Gastrocnemius medialis (tissue), 4 donors: ENCODE measurements at regions not wholly inside any gene's neighbourhood (a gene's known extent, or its start where the extent isn't known, plus 50 kb on each side); places are given as distances from the start of the nearest gene placed in this dataset.

Source experiments
- ATAC-seq, 2 donors: fragments of 150-250 bp; one replicate each; pipeline ENCODE4 v1.9.1; 2016
- DNase-seq, 2 donors: peaks; one replicate each; pipeline ENCODE4 v3.0.0-alpha.2; 2019
- H3K27ac ChIP-seq, 4 donors: fragments of 200-600 bp; sonication (generic); 1 replicate in 1 of 4; 2 replicates in 3 of 4; pipeline ENCODE4 v1.5.1; 2016 to 2018; ENCODE audit warnings: mild to moderate bottlenecking in 2 of 4, moderate library complexity in 1 of 4
- H3K27me3 ChIP-seq, 3 donors: fragments of 200-600 bp; sonication (generic) in 2 of 3; 1 replicate in 1 of 3; 2 replicates in 2 of 3; pipeline versions ENCODE4 v1.5.1 to v1.6.0; 2016 to 2019; ENCODE audit warnings: mild to moderate bottlenecking in 1 of 3, moderate library complexity in 1 of 3
- H3K36me3 ChIP-seq, 2 donors: fragments of 200-600 bp; sonication (generic) in 1 of 2; one replicate each; pipeline ENCODE4 v1.5.1; 2017 to 2018
- H3K4me1 ChIP-seq, 2 donors: fragments of 200-600 bp; sonication (generic) in 1 of 2; one replicate each; pipeline ENCODE4 v1.5.1; 2016 to 2017; ENCODE audit warnings: mild to moderate bottlenecking in 2 of 2
- H3K4me3 ChIP-seq, 4 donors: fragments of 200-600 bp; sonication (generic) in 3 of 4; 1 replicate in 1 of 4; 2 replicates in 3 of 4; pipeline ENCODE4 v1.5.1; 2016 to 2019; ENCODE audit warnings: mild to moderate bottlenecking in 2 of 4
- H3K9me3 ChIP-seq, 3 donors: fragments of 200-600 bp; sonication (generic) in 2 of 3; 1 replicate in 1 of 3; 2 replicates in 2 of 3; pipeline ENCODE4 v1.5.1; 2016 to 2019
- POLR2A ChIP-seq, 2 donors: fragments of 450-650 bp; IDR thresholded peaks; one replicate each; pipeline ENCODE4 v1.6.1; 2017; ENCODE audit warnings: antibody characterized with exemption in 2 of 2, mild to moderate bottlenecking in 2 of 2, moderate library complexity in 2 of 2
- in situ Hi-C, 4 donors: fragments of 200-750 bp; cut with MboI; loops; one replicate each; pipeline versions ENCODE4 v1.15.0 to v1.8.0; 2017; ENCODE audit warnings: low sequenced_read_pairs in 4 of 4
- intact Hi-C: fragments of 100-400 bp; cut with DNase I; formaldehyde crosslinking; loops from one replicate; pipeline ENCODE4 v1.15.1; 2023; ENCODE audit warnings: low total_unique reads
- TF ChIP-seq, protein P1 (sequence below), 5 experiments: fragments of 450-650 bp in 3 of 5; fragments of 200-600 bp in 2 of 5; sonication (generic) in 2 of 5; IDR thresholded peaks in 4 of 5; conservative IDR thresholded peaks in 1 of 5; 1 replicate in 4 of 5; 2 replicates in 1 of 5; pipeline ENCODE4 v1.5.1; 2016 to 2019; ENCODE audit warnings: antibody characterized with exemption in 5 of 5, mild to moderate bottlenecking in 3 of 5, moderate library complexity in 3 of 5

DNA sequence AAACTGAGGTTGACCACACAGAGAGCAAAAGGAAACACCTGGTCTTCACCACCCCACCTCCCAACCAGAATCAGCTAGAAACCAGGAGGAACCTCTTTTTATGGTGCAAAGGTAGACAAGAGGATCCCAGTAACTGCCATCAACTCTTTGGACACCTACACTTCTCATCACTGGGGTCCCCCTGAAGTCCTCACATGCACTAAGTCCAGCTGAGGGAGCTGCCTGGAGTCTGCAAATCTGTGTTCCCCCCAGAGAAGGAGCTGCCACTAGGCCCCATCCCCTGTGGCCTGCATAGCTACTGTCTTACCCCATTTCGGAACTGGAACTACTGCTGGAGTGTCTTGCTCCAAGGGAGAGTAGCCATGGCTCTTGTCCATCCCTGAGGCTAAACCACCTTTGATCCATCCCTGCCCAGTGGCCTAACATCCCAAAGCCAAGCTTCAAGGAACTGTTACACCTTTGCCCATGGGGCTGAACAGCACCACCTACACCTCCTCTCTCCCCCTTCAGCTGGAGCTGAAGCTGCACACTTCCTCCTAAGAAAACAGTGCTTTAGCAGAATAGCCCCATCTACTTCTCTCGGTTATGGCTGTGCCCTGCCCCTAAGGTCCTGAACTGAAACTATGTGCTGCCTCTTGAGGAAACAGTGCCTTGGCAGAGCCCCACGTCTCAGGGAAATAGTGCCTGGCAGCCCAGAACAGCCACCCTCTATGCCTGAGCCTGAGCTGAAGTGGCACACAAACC is 85.4 kb upstream of the CD53 start:
- Histone ChIP-seq H3K4me1 (no peaks in the 10 kb centered on the region), H3K4me3 (no peak overlapping the region), H3K27me3 (no peaks in the 10 kb centered on the region), H3K9me3 (no peaks in the 10 kb centered on the region), H3K36me3 (no peaks in the 10 kb centered on the region), H3K27ac (no peak overlapping the region)
- ATAC-seq (no peak), DNase-seq (no peak)
- TF ChIP-seq, protein P1, sequence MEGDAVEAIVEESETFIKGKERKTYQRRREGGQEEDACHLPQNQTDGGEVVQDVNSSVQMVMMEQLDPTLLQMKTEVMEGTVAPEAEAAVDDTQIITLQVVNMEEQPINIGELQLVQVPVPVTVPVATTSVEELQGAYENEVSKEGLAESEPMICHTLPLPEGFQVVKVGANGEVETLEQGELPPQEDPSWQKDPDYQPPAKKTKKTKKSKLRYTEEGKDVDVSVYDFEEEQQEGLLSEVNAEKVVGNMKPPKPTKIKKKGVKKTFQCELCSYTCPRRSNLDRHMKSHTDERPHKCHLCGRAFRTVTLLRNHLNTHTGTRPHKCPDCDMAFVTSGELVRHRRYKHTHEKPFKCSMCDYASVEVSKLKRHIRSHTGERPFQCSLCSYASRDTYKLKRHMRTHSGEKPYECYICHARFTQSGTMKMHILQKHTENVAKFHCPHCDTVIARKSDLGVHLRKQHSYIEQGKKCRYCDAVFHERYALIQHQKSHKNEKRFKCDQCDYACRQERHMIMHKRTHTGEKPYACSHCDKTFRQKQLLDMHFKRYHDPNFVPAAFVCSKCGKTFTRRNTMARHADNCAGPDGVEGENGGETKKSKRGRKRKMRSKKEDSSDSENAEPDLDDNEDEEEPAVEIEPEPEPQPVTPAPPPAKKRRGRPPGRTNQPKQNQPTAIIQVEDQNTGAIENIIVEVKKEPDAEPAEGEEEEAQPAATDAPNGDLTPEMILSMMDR (IDR thresholded peaks at IDR 0.05 in 4 of 5, conservative IDR thresholded peaks at IDR 0.05 in 1 of 5) = no peak
- TF ChIP-seq POLR2A (IDR thresholded peaks at IDR 0.05) = no peak
- in situ Hi-C loops (no loop called here), intact Hi-C loops (no loop called here)

DNA sequence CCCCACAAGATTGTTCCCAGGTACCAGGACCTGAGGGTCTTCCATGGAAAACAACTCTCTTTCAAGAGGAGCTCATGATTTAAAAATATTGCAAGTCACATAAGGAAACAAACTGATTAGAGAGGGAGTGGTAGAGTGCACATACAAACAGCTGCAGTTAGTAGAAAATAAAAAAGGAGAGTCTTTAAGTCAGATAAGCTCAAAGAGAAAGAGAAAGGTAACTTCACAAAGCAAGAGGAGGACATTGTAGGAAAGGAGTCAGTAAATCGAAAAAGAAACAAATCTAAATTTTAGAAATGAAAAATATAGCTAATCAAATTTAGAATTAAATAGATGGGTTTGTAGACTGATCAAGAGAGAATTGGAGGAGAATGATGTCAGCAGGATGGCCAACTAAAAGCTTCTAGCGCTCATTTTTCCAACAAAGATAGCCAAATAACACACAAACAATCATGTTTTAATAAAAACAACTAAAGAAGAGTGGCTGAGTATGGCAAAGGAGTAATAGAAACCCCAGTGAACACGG is 86.1 kb upstream of the CD53 start:
- Histone ChIP-seq H3K4me1 (no peaks in the 10 kb centered on the region), H3K4me3 (no peak overlapping the region), H3K27ac (no peak overlapping the region), H3K36me3 (no peaks in the 10 kb centered on the region), H3K9me3 (no peaks in the 10 kb centered on the region), H3K27me3 (no peaks in the 10 kb centered on the region)
- intact Hi-C loops (no loop called here), in situ Hi-C loops (no loop called here)
- DNase-seq (no peak), ATAC-seq (no peak)
- TF ChIP-seq, protein P1 (IDR thresholded peaks at IDR 0.05 in 4 of 5, conservative IDR thresholded peaks at IDR 0.05 in 1 of 5) = no peak
- no peak for TF ChIP-seq POLR2A (IDR thresholded peaks at IDR 0.05)

- no peak overlapping the region for H3K4me3 ChIP-seq
- no peaks in the 10 kb centered on the region for H3K9me3 ChIP-seq
- intact Hi-C loops (no loop called here), in situ Hi-C loops (no loop called here)
- TF ChIP-seq, protein P1 (IDR thresholded peaks at IDR 0.05 in 4 of 5, conservative IDR thresholded peaks at IDR 0.05 in 1 of 5) = no peak
- H3K4me1 ChIP-seq = no peaks in the 10 kb centered on the region
- no peak overlapping the region for H3K27ac ChIP-seq
- no peaks in the 10 kb centered on the region for H3K27me3 ChIP-seq
- ATAC-seq (no peak), DNase-seq (no peak)
- no peaks in the 10 kb centered on the region for H3K36me3 ChIP-seq
These were observed 87.3 kb upstream of the CD53 start for GRCh38 chr1:110785612-110786011.

DNA sequence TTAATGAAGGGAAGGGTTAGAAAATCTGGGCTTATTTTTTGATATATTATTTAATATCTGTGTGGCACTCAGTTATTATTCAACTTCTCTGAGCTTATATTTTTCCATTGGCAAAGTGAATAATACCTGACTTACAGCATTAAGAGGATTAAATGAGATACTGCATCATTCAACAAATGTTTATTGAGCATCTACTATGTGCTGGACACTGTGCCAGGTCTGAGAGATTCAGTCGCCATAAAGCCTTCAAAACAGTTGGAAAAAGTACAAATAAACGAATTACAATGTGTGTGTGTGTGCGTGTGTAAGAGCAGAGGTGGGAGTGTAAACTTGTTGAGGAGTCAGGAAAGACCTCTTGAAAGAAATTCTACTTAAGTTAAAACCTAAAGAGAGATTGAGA is 87.9 kb upstream of the CD53 start:
- in situ Hi-C loops = no loop called here
- intact Hi-C loops = no loop called here
- ATAC-seq = no peak

More for the DNA sequence above, 87.9 kb upstream of the CD53 start:
- Histone ChIP-seq H3K27ac (no peak overlapping the region), H3K9me3 (no peaks in the 10 kb centered on the region), H3K4me1 (no peaks in the 10 kb centered on the region), H3K36me3 (no peaks in the 10 kb centered on the region), H3K27me3 (no peaks in the 10 kb centered on the region), H3K4me3 (no peak overlapping the region)
- TF ChIP-seq, protein P1 (IDR thresholded peaks at IDR 0.05 in 4 of 5, conservative IDR thresholded peaks at IDR 0.05 in 1 of 5) = no peak
- TF ChIP-seq POLR2A (IDR thresholded peaks at IDR 0.05) = no peak
- DNase-seq = no peak
